ENCODE measurements at regions not wholly inside any gene's neighbourhood (a gene's known extent, or its start where the extent isn't known, plus 50 kb on each side); places are given as distances from the start of the nearest gene placed in this dataset.
"Not testable (repeated sequence)": the region's sequence is repeated elsewhere in the genome, so short reads cannot be mapped to it uniquely, and the experiment has no call there.

DNA sequence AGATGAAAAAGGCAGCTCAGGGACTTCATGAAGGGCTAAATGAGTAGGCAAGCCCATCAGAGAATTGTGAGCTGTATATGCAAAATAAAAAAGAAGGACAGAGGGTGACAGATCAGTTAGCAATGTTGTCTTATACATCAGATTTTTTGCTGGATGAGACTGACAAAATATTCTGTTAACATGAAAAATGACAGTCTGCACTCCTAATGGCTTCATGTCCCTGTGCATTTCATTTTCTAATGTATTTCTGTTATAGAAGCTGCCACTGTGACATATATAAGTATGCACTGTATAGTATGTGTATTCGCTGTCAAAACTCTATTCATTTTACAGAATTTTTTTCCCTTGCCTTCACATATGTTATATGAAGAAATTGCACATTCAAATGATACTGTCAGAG lies 559.5 kb downstream of the DMRTA1 start:
- DNase-seq: no peak

DNA sequence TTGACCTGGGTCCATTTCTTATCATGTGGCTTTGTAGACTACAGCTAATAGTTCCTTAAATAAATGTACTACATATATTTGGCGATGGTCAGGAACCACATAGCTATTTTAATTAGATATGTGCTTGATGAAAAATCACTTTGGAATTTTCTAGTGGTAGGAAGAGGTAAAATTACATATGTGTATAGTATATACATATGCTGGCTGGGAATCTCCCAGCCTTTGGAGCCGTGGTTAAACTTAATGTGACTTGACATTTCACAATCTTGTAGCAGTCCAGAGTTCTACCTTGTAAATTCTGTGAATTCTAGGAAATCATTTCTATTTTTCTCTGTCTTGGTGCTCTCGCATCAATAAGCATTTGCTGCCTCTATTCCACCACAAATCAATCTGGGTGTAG lies 565.0 kb downstream of the DMRTA1 start:
- DNase-seq: no peak

DNA sequence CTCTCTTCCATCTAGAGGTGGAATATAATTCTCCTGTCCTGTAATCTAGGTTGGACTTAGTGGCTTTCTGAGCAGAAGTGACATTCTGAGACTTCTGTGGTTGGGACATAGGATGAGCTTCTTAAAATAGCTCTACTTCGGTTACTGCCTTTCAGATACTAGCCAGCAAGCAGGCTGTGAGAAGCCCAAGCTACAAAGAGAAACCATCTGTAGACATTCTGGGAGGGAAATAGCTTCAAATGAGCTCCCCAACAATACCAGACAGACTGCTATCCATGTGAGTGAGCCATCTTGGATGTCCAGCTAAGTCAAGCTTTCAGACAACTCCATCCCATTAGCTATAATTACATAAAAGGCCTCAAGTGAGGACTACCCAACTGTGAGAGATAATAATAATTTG lies 568.9 kb downstream of the DMRTA1 start:
- DNase-seq: no peak

DNA sequence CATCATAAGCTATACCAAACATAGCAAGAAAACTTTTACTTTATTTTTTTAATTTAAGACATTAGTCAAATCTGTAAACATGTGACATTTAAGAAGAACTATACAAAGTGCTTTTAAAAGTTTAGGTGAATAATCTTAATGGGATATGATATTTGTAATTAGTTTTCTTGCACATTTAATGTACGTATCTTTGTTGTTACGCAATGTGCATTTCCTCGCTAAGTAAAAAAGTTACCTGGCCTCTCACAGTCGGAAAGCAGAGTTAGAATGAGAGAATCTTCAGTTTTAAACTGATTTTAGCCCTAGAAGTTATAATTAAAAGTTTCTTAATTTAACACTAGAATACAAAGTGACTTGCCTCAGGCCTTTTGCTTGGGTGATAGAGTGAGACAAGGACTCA lies 589.8 kb downstream of the DMRTA1 start:
- no peak for DNase-seq

DNA sequence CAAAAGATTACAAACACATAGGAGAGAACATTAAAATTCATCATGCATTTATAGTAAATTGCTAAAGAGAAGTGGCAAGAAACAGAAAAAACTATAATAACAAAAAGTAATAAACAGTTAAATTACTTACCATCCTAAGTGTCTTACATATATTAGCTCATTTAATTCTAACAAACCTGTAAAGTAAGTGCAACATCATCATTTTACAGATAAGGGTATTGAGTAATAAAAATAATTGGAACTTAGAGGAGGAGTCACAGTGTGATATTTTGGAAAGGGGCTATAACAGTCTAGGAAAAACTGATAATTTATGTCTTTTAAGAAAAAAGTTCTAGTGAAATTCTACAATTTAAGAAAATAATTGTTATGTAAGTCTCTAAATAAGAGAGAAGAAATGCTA lies 592.8 kb downstream of the DMRTA1 start:
- DNase-seq: no peak

GRCh38 chr9:23041466-23041865 lies 594.8 kb downstream of the DMRTA1 start:
- no peak for DNase-seq

DNA sequence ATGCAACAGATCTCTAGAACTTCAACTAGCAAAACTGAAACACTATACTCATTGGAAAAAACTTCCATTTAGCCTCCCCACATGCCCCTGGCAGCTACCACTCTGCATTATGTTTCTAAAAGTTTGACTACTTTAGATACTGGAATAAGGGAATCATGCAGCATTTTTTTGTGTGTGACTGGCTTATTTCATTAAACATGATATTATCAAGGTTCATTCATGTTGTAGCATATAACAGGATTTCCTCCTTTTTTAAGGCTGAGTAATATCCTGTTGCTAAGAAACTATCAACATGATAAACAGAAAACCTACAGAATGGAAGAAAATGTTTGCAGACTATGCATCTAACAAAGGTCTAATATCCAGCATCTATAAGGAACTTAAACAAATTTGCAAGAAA lies 597.9 kb downstream of the DMRTA1 start:
- DNase-seq: no peak

GRCh38 chr9:23046026-23046425 lies 599.4 kb downstream of the DMRTA1 start:
- not testable (repeated sequence) for DNase-seq

GRCh38 chr9:23050548-23050947 lies 603.9 kb downstream of the DMRTA1 start:
- DNase-seq: no peak

- no peak for DNase-seq
These were observed 626.5 kb downstream of the DMRTA1 start for GRCh38 chr9:23073136-23073535.

DNA sequence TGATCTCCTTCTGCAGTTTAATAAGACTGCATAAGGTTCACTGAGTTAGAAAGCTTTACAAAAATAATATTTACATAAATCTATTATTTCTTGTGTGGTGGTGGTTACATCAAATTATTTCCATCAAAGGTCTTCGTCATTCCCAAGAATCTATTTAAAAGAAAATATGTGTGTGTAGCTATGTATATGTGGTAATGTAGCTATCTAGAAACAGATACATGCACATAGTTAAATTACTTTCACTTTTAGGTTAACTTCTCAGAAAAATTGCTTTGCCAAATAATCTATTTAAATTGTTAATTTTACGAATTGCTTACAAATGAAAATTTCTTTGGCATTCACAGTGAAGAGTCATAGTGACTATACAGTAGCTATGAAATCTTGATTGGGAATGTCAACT lies 633.2 kb downstream of the DMRTA1 start:
- no peak for DNase-seq

DNA sequence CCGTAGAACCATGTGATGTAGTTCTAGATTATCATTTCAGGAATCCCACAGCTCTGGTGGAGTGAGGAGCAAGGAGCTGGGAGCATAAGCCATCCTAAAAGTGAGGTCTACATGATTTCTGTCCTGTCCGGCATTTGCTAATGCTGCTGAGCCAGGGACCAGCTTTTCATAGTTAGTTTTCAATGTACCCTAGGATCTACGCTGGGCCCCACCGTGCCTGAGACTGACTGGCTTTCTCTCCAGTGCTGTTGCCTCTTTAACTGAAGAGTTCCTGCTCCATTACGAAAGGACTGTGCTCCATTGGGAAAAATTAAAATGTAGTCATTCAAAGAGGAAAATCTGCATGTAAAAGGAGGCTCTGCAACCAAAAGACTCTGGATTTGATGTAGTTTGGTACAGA lies 634.8 kb downstream of the DMRTA1 start:
- DNase-seq: no peak

GRCh38 chr9:23088932-23089364 lies 642.3 kb downstream of the DMRTA1 start:
- DNase-seq: no peak

DNA sequence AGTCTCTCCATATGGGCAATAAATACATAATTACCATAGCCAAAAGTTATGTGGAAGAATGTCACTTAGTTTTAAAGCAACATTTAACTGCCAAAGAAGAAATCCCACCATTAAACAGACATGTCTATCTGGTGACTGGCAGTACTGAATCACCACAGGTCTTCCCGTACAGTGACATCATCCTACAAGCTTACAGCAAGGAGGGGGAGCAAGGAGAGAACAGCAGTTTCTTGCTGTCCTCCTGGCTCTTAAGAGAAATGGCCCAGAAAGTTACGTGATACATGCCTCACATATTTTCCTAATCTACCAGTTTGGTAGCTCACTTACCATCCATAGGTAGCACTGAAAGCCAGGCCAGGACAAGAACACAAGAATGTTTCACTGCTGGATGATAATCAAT lies 671.0 kb downstream of the DMRTA1 start:
- no peak for DNase-seq

DNA sequence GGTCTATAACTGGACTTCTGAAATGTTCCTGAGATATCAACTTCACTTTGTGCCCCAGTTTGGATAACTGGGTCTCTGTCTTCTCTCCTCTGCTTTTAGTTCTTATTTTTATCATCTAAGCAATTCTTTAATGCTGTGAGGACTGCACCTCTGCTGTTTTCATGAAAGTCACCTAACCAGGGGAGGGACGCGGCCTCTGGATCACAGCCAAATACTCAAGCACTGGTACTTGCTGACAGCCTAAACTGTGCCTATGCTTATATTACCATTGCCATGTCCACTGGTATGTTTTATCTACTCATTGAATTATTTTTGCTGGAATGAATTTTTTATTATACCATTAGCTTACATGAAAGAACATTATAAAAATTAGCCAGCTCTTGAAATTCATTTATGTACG lies 674.0 kb downstream of the DMRTA1 start:
- no peak for DNase-seq

DNA sequence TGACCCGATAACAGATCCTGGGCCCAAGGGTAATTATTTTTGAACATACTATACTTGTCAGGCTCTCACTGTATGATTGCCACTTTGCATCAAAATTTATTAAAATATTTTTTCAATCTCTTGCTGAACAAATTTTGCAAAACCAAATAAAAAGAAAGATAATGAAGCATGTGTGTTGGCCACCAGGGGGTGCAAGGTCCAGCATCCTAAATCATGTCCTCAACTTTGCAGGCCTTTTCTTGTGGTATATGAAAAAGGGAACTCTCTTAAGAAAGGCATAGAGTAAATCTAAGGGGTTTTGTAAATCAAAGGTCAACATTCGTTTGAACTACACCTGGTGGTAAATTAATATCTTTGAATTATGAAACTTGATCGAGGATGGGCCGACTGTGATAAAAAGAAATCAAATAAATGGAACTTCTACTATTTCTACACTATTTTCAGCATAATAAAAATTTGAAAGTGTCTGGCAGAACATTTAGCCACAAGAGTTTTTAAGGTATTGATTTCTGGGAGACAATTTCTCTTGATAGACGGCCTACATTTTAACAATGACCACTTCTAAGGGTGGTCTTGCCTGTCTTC lies 676.5 kb downstream of the DMRTA1 start:
- DNase-seq: no peak

GRCh38 chr9:23145467-23145866 lies 680.6 kb downstream of the ELAVL2 start:
- no peak for DNase-seq

DNA sequence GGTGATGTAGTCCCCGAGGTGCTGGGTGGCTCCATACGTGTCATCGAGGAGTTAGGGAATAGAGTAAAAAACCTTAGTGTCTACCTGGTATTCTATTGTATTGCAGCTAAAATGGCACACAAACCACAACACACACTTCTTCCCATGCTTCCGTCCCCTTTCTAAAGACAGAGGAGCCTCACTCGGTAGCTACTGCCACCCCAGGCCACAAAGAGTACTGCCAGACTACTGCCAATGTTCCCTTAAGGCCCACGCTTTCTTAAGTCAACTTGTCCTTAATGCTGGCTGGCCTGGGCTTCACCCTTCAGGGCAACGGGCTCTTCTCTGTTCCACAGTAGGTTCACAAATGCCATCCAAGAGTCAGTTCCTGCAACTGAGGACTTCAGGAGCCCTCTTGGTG lies 673.0 kb downstream of the ELAVL2 start:
- no peak for DNase-seq

DNA sequence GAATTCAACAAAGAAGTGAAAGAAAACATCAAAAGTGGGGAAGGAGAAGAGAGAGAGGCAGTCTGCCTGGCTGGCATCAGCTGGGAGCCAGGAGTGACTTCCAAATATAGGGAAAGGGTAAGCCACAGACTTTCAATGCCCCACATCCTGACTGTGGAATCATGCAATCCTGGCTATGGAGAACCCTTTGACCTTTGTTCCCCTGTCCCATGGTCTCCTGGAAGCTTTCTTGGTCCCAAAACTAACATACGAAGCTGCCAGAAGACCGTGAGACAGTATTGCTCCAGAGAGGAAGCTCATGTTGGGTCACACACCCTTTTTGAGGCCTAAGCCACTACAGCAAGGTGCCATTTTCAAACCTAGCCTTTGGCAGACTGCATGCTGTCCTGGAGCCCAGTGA lies 665.5 kb downstream of the ELAVL2 start:
- DNase-seq: no peak

DNA sequence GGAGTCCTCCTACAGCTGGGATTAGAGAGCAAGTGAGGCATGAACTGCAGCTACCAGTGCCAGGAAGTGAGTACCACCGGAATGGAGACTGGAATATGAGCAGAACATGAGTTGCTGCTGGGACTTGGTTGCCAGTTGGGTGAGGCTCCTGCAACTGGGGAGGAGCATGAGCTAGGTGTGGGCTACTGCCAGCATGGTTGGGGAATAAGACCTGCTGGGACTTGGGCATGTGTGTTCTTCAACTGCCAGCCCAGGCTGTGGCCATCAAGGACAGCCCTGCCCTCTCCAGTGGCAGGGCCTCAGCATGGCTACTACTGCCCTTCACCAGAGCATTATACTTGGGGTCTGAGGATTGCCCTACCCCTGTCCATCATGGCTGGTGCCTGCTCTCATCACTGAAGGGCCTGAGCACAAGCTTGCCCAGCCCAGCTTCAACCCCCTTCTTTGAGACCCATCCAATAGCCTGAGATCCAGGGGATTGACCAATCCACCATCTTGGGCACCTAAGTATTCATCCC lies 665.0 kb downstream of the ELAVL2 start:
- no peak for DNase-seq

DNA sequence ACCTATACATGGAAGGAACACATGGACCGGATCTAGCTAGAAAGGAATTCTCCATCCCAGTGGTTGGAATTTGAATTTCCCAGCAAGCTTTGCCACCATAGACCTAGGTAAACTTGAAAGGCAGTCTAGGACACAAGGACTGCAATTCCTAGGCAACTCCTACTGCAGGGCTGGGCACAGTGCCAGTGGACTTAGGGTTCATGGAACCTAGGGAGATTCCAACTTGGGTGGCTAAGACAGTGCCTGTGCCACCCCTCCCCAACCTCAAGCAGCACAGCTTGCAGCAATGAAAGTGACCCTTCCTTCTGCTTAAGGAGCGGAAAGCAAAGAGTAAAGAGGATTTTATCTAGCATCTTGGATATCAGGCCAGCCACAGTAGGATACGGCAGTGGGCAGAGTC lies 663.3 kb downstream of the ELAVL2 start:
- DNase-seq: no peak

- DNase-seq: no peak
These were observed 654.6 kb downstream of the ELAVL2 start for GRCh38 chr9:23171479-23171878.

DNA sequence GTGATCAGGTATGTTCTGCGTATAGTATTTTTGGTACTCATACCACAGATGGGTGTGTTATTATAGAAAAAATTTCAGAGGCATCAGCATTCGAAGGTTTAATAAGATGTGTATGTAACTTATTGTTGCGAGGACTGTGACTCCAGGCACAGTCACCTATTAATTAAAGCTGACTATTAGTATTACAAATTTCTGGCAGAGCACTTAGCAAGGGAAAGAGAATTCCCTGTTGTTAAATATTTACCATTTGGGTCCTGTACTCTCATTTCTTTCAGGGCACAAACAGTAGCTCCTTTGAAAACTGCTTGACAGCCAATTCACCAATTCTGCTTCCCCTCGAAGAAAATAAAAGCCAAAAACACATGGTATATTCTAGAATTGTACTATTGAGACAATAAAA lies 653.8 kb downstream of the ELAVL2 start:
- DNase-seq: no peak

DNA sequence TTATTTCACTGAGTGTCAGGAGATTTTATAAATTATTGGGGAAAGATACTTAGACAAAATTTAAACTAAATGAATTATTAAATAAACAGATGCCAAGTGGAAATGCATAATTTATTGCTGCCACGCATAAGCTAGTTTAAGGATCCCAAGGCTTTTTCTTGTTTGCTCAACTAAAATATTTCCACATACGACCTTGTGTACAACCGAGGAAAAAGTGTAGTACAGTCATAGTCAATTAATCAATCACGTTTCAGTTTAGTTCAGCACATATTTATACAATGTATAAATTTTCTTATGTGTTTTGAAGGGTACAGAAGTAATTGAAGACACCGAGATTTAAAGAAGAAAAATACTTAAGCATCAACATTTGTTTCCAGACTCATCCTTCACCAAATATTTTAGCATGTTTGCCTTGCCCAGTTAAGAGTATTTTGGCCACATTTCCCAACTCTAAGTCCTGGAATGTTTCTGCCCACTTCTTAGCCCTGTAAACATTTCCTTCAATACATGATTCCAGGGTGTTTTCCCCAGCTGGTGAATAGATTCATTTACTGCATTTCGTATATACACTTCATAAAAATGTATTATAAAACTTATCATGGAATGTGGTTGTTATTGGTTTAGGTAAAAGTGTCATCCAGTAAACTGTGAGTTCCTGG lies 652.9 kb downstream of the ELAVL2 start:
- no peak for DNase-seq

GRCh38 chr9:23194281-23194680 lies 631.8 kb downstream of the ELAVL2 start:
- DNase-seq: no peak
